Esophagus (tissue), 2 donors: ENCODE measurements at regions not wholly inside any gene's neighbourhood (a gene's known extent, or its start where the extent isn't known, plus 50 kb on each side); places are given as distances from the start of the nearest gene placed in this dataset.
"Not testable (repeated sequence)": the region's sequence is repeated elsewhere in the genome, so short reads cannot be mapped to it uniquely, and the experiment has no call there.

Experiments used
- H3K27ac ChIP-seq, 2 donors: one replicate each; pipeline ENCODE4 v1.5.1; 2013; ENCODE audit warnings: low read depth in 2 of 2, mild to moderate bottlenecking in 2 of 2, inconsistent platforms in 1 of 2, low read length in 1 of 2, moderate library complexity in 1 of 2
- H3K27me3 ChIP-seq, 2 donors: one replicate each; pipeline ENCODE4 v1.6.1; 2013; ENCODE audit warnings: low read length in 2 of 2, control low read depth in 1 of 2, mild to moderate bottlenecking in 1 of 2; ENCODE audit not compliant: insufficient read depth in 2 of 2, control insufficient read depth in 1 of 2
- H3K36me3 ChIP-seq, 2 donors: one replicate each; pipeline ENCODE4 v1.6.1; 2013; ENCODE audit warnings: low read length in 1 of 2; ENCODE audit not compliant: control insufficient read depth in 2 of 2, insufficient read depth in 2 of 2
- H3K4me1 ChIP-seq, 2 donors: one replicate each; pipeline ENCODE4 v1.6.1; 2013; ENCODE audit warnings: low read length in 1 of 2; ENCODE audit not compliant: control insufficient read depth in 2 of 2, insufficient read depth in 2 of 2
- H3K4me3 ChIP-seq, 2 donors: one replicate each; pipeline ENCODE4 v1.5.1; 2013; ENCODE audit warnings: low read length in 2 of 2, mild to moderate bottlenecking in 2 of 2, low read depth in 1 of 2, moderate library complexity in 1 of 2
- H3K9me3 ChIP-seq, 2 donors: one replicate each; pipeline ENCODE4 v1.6.1; 2013; ENCODE audit warnings: mild to moderate bottlenecking in 2 of 2, low read depth in 1 of 2, low read length in 1 of 2, moderate library complexity in 1 of 2; ENCODE audit not compliant: control insufficient read depth in 2 of 2, insufficient read depth in 1 of 2
- WGBS, 2 donors: extraction: QIAGEN DNeasy Blood & Tissue Kit; methylation state at CpG; one replicate each; pipeline ENCODE4 v1.1.7; 2013; 5-methylcytosine and 5-hydroxymethylcytosine counted together
- donor health status: healthy with polysubstance abuse.
- donor health status: Bipolar disorder and iron deficiency.

- H3K4me3 ChIP-seq, H3K36me3 ChIP-seq, H3K9me3 ChIP-seq, H3K27me3 ChIP-seq, H3K4me1 ChIP-seq, H3K27ac ChIP-seq: not testable (repeated sequence)
- WGBS, 2 donors = 73 to 83% methylated on average over 9 of the region's 9 CpGs
Measured at GRCh38 chr21:17327715-17328114, 185.1 kb upstream of the CXADR start.

GRCh38 chr21:17334484-17334883 lies 178.4 kb upstream of the CXADR start:
- H3K4me3 ChIP-seq = no peak overlapping the region
- H3K27ac ChIP-seq = no peak overlapping the region
- WGBS, 2 donors = 22 to 33% methylated on average over 3 of the region's 3 CpGs
- no peaks in the 10 kb centered on the region for H3K4me1 ChIP-seq
- H3K9me3 ChIP-seq = no peaks in the 10 kb centered on the region
- H3K36me3 ChIP-seq = no peaks in the 10 kb centered on the region
- H3K27me3 ChIP-seq = no peaks in the 10 kb centered on the region

GRCh38 chr21:17340081-17340480 lies 172.8 kb upstream of the CXADR start:
- Histone ChIP-seq H3K27me3 (no peaks in the 10 kb centered on the region), H3K36me3 (no peaks in the 10 kb centered on the region), H3K4me1 (no peaks in the 10 kb centered on the region), H3K9me3 (no peaks in the 10 kb centered on the region), H3K4me3 (no peak overlapping the region), H3K27ac (no peak overlapping the region)
- WGBS, 2 donors = 58 to 60% methylated on average over 3 of the region's 3 CpGs

DNA sequence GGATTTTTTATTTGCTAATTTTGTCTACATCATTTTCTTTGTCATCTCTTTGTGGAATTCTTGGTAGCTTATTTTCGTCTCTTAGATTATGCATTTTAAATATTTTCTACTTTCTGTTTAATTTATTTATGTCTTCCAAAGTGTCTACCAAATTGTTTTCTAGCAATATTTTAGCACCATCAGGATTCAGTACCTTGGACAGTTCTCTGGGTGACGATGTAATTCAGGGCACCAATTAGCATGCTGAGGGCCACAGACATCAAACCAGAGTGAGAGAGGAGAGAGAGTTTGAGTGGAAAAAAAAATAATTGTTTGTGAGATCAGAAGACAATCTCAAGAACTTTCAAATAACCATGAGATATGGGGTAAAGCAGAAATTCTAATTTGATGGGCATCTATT lies 169.8 kb upstream of the CXADR start:
- Histone ChIP-seq H3K27me3 (no peaks in the 10 kb centered on the region), H3K27ac (no peak overlapping the region), H3K4me1 (no peaks in the 10 kb centered on the region), H3K4me3 (no peak overlapping the region), H3K9me3 (no peaks in the 10 kb centered on the region), H3K36me3 (no peaks in the 10 kb centered on the region)
- WGBS, 2 donors = 31 to 32% methylated on average over 2 of the region's 2 CpGs

GRCh38 chr21:17348357-17348756 lies 164.5 kb upstream of the CXADR start:
- Histone ChIP-seq H3K27ac (no peak overlapping the region), H3K4me1 (no peaks in the 10 kb centered on the region), H3K27me3 (no peaks in the 10 kb centered on the region), H3K9me3 (no peaks in the 10 kb centered on the region), H3K4me3 (no peak overlapping the region), H3K36me3 (no peaks in the 10 kb centered on the region)
- 71 to 85% methylated on average over 3 of the region's 3 CpGs for WGBS, 2 donors

- Histone ChIP-seq H3K9me3 (no peaks in the 10 kb centered on the region), H3K27me3 (no peaks in the 10 kb centered on the region), H3K27ac (no peak overlapping the region), H3K4me3 (no peak overlapping the region), H3K36me3 (no peaks in the 10 kb centered on the region), H3K4me1 (no peaks in the 10 kb centered on the region)
- 60 to 72% methylated on average over 1 of the region's 1 CpG for WGBS, 2 donors
Measured at GRCh38 chr21:17348849-17349248, 164.0 kb upstream of the CXADR start.

DNA sequence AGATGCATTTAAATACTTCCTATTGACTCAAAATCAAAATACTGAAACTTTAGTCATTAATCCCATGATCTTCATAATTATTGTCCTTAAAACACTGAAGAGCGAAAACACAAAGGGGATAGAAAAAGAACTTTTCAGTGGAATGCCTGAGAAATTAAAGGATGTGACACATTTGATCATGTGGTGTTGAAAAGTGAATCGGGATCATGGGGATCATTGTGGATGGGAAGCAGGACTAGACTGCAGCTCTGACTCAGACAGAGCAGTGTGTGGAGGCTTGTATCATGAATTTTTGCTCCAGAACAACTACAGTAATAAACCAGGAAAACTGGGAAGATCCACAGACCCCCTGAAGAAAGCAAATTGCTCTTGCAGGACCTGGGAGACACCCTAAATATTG lies 161.1 kb upstream of the CXADR start:
- Histone ChIP-seq H3K4me1 (no peaks in the 10 kb centered on the region), H3K9me3 (no peaks in the 10 kb centered on the region), H3K36me3 (no peaks in the 10 kb centered on the region), H3K27ac (no peak overlapping the region), H3K4me3 (no peak overlapping the region), H3K27me3 (no peaks in the 10 kb centered on the region)
- WGBS, 2 donors = 85 to 92% methylated on average over 2 of the region's 2 CpGs

DNA sequence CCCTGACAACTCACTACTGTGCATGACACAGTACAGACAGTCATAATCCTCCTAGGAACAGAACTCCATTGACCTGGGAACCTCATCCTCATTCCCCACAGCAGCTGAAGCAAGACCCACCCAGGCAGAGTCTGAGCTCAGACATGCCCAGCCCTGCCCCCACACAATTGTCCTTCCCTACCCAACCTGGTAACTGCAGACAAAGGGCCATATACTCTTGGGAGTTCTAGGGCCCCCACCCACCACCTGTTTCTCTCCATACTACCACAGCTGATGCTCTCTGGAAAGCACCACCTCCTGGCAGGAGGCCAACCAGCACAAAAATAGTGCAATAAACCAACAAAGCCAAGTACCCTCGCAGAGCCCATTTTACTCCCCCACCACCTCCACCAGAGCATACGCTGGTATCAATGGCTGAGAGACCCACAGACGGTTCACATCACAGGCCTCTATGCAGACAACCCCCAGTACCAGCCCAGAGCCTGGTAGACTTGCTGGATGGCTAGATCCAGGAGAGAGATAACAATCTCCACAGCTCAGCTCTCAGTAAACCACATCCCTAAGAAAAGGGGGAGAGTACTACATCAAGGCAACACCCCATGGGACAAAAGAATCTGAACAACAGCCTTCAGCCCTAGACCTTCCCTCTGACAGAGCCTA lies 159.7 kb upstream of the CXADR start:
- H3K36me3 ChIP-seq = no peaks in the 10 kb centered on the region
- no peaks in the 10 kb centered on the region for H3K9me3 ChIP-seq
- H3K27ac ChIP-seq = peak overlapping the region in 1 of 2 donors; percentile 40
- no peaks in the 10 kb centered on the region for H3K27me3 ChIP-seq
- no peak overlapping the region for H3K4me3 ChIP-seq
- 70 to 80% methylated on average over 3 of the region's 3 CpGs for WGBS, 2 donors
- H3K4me1 ChIP-seq = no peaks in the 10 kb centered on the region

- no peaks in the 10 kb centered on the region for H3K27me3 ChIP-seq
- no peak overlapping the region for H3K27ac ChIP-seq
- H3K4me3 ChIP-seq = no peak overlapping the region
- H3K9me3 ChIP-seq = no peaks in the 10 kb centered on the region
- WGBS, 2 donors = 48 to 58% methylated on average over 2 of the region's 2 CpGs
- H3K36me3 ChIP-seq = no peaks in the 10 kb centered on the region
- H3K4me1 ChIP-seq = no peaks in the 10 kb centered on the region
Measured at GRCh38 chr21:17359781-17360180, 153.1 kb upstream of the CXADR start.

- Histone ChIP-seq H3K27me3 (no peaks in the 10 kb centered on the region), H3K9me3 (no peaks in the 10 kb centered on the region), H3K27ac (no peak overlapping the region), H3K36me3 (no peaks in the 10 kb centered on the region), H3K4me1 (no peaks in the 10 kb centered on the region), H3K4me3 (no peak overlapping the region)
- WGBS, 2 donors = 52 to 56% methylated on average over 3 of the region's 3 CpGs
Measured at GRCh38 chr21:17368748-17369363, 144.0 kb upstream of the CXADR start.
